Activated CD8-positive, alpha-beta T cell treated with anti-CD3 and anti-CD28 coated beads for 36 hours (primary cell): ENCODE measurements at regions not wholly inside any gene's neighbourhood (a gene's known extent, or its start where the extent isn't known, plus 50 kb on each side); places are given as distances from the start of the nearest gene placed in this dataset.

Source experiments
- ATAC-seq: fragments of 200-7000 bp; cut with Tn5 transposase; one replicate; pipeline ENCODE4 v1.10.0; 2021; ENCODE audit warnings: mild to moderate bottlenecking, moderate library complexity
- CTCF ChIA-PET: fragments of 350-600 bp; sonication (Branson Sonifier 250); formaldehyde crosslinking; loops from one replicate; lab custom pipeline; 2021; ENCODE audit warnings: antibody characterized with exemption; lab: Charles Lee
- POLR2A ChIA-PET: fragments of 350-600 bp; sonication (Branson Sonifier 250); formaldehyde crosslinking; loops from one replicate; lab custom pipeline; 2021; ENCODE audit warnings: antibody characterized with exemption; lab: Charles Lee
- DNase-seq: peaks from one replicate; pipeline ENCODE4 v3.0.0-alpha.2; 2020
- H3K27ac Mint-ChIP-seq: one replicate; pipeline ENCODE4 v1.8.0; 2021; ENCODE audit warnings: mild to moderate bottlenecking, mixed read lengths
- H3K27me3 Mint-ChIP-seq: one replicate; pipeline ENCODE4 v1.8.0; 2021; ENCODE audit warnings: mixed read lengths
- H3K36me3 Mint-ChIP-seq: one replicate; pipeline ENCODE4 v1.8.0; 2021; ENCODE audit warnings: low read depth, mixed read lengths
- H3K4me1 Mint-ChIP-seq: one replicate; pipeline ENCODE4 v1.8.0; 2021; ENCODE audit warnings: low read depth, mixed read lengths
- H3K4me3 Mint-ChIP-seq: one replicate; pipeline ENCODE4 v1.8.0; 2021; ENCODE audit warnings: mild to moderate bottlenecking, moderate library complexity, mixed read lengths
- H3K9me3 Mint-ChIP-seq: one replicate; pipeline ENCODE4 v1.8.0; 2021; ENCODE audit warnings: mixed read lengths
- CTCF ChIP-seq: fragments of 200-600 bp; IDR thresholded peaks from one replicate; pipeline ENCODE4 v1.8.0; 2022; ENCODE audit warnings: antibody characterized with exemption, mild to moderate bottlenecking
- intact Hi-C: fragments of 100-400 bp; cut with micrococcal nuclease; formaldehyde crosslinking; loops from one replicate; pipeline ENCODE4 v1.10.0; 2022

GRCh38 chr3:145842294-145842902, 318.6 kb downstream of the PLOD2 start:
- Mint-ChIP-seq H3K27me3 (no peaks in the 10 kb centered on the region), H3K36me3 (no peaks in the 10 kb centered on the region), H3K4me1 (no peaks in the 10 kb centered on the region), H3K27ac (no peak overlapping the region), H3K9me3 (no peaks in the 10 kb centered on the region), H3K4me3 (no peak overlapping the region)
- ATAC-seq, result no peak
- no peak for DNase-seq
- no peak for TF ChIP-seq CTCF
- intact Hi-C loops, result no loop called here
- ChIA-PET CTCF (no interaction called here), POLR2A (no interaction called here)

GRCh38 chr3:145843561-145843960, 317.4 kb downstream of the PLOD2 start:
- Mint-ChIP-seq H3K27ac (no peak overlapping the region), H3K36me3 (no peaks in the 10 kb centered on the region), H3K9me3 (no peaks in the 10 kb centered on the region), H3K27me3 (no peaks in the 10 kb centered on the region), H3K4me1 (no peaks in the 10 kb centered on the region), H3K4me3 (no peak overlapping the region)
- CTCF ChIA-PET, result no interaction called here
- no peak for TF ChIP-seq CTCF
- POLR2A ChIA-PET, result no interaction called here
- no peak for ATAC-seq
- intact Hi-C loops, result no loop called here
- no peak for DNase-seq

- intact Hi-C loops, result no loop called here
- TF ChIP-seq CTCF, result no peak
- CTCF ChIA-PET, result no interaction called here
- no peaks in the 10 kb centered on the region for H3K36me3 Mint-ChIP-seq
- no peaks in the 10 kb centered on the region for H3K4me1 Mint-ChIP-seq
- H3K27ac Mint-ChIP-seq, result no peak overlapping the region
- no peaks in the 10 kb centered on the region for H3K27me3 Mint-ChIP-seq
- peaks cover 1% of the 10 kb centered on the region for H3K9me3 Mint-ChIP-seq
- no peak overlapping the region for H3K4me3 Mint-ChIP-seq
- POLR2A ChIA-PET, result no interaction called here
- DNase-seq, result no peak
- no peak for ATAC-seq
These were observed 311.9 kb downstream of the PLOD2 start for GRCh38 chr3:145849115-145849514.

- ChIA-PET POLR2A (no interaction called here), CTCF (no interaction called here)
- H3K4me1 Mint-ChIP-seq, result no peaks in the 10 kb centered on the region
- no peaks in the 10 kb centered on the region for H3K36me3 Mint-ChIP-seq
- TF ChIP-seq CTCF, result no peak
- peaks cover 1% of the 10 kb centered on the region for H3K9me3 Mint-ChIP-seq
- no peak overlapping the region for H3K27ac Mint-ChIP-seq
- no peaks in the 10 kb centered on the region for H3K27me3 Mint-ChIP-seq
- intact Hi-C loops, result no loop called here
- H3K4me3 Mint-ChIP-seq, result no peak overlapping the region
- ATAC-seq, result no peak
- no peak for DNase-seq
These were observed 306.5 kb downstream of the PLOD2 start for GRCh38 chr3:145854499-145854898.

- intact Hi-C loops, result no loop called here
- ChIA-PET POLR2A (no interaction called here), CTCF (no interaction called here)
- DNase-seq (no peak), ATAC-seq (no peak)
- no peak overlapping the region for H3K4me3 Mint-ChIP-seq
- no peaks in the 10 kb centered on the region for H3K4me1 Mint-ChIP-seq
- TF ChIP-seq CTCF, result no peak
- no peaks in the 10 kb centered on the region for H3K36me3 Mint-ChIP-seq
- peaks cover 4% of the 10 kb centered on the region for H3K9me3 Mint-ChIP-seq
- no peaks in the 10 kb centered on the region for H3K27me3 Mint-ChIP-seq
- no peak overlapping the region for H3K27ac Mint-ChIP-seq
These were observed 303.0 kb downstream of the PLOD2 start for GRCh38 chr3:145857956-145858355.
